NB4 (cell line): ENCODE measurements at regions not wholly inside any gene's neighbourhood (a gene's known extent, or its start where the extent isn't known, plus 50 kb on each side); places are given as distances from the start of the nearest gene placed in this dataset.

Source experiments
- MAX ChIP-seq: IDR thresholded peaks from 2 replicates; pipeline ENCODE4 v1.6.1; 2011; ENCODE audit warnings: low read depth, low read length
- MYC ChIP-seq: IDR thresholded peaks from 2 replicates; pipeline ENCODE4 v1.6.1; 2011; ENCODE audit warnings: low read depth, low read length
- POLR2A ChIP-seq: IDR thresholded peaks from 2 replicates; pipeline ENCODE4 v1.6.1; 2011; ENCODE audit warnings: mild to moderate bottlenecking; ENCODE audit not compliant: insufficient read length; ENCODE audit errors: extremely low read depth
- TF ChIP-seq, protein P1 (sequence below): IDR thresholded peaks from one replicate; pipeline ENCODE4 v1.5.1; 2012; ENCODE audit warnings: low read depth, low read length

DNA sequence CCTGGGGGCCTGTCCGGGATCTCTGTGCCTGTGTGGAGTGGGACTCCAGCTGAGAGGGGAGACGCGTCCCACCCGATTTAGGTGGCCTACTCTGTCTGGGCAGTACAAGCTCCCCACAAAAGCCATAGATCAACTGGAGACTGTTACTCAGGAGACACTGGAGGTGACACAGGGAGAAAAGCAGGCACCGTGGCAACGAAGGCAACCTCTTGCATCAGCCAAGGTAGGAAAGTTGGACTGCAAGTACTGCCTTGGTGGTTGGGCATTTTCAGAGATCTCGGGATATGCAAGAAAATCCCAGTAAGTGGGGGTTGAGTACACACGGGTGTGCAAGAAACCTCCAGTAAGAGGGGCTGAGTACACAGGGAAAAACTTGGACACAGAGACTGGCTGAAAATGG, 1060.0 kb upstream of the MIR17HG start:
- TF ChIP-seq, protein P1, sequence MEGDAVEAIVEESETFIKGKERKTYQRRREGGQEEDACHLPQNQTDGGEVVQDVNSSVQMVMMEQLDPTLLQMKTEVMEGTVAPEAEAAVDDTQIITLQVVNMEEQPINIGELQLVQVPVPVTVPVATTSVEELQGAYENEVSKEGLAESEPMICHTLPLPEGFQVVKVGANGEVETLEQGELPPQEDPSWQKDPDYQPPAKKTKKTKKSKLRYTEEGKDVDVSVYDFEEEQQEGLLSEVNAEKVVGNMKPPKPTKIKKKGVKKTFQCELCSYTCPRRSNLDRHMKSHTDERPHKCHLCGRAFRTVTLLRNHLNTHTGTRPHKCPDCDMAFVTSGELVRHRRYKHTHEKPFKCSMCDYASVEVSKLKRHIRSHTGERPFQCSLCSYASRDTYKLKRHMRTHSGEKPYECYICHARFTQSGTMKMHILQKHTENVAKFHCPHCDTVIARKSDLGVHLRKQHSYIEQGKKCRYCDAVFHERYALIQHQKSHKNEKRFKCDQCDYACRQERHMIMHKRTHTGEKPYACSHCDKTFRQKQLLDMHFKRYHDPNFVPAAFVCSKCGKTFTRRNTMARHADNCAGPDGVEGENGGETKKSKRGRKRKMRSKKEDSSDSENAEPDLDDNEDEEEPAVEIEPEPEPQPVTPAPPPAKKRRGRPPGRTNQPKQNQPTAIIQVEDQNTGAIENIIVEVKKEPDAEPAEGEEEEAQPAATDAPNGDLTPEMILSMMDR, result no peak
- no peak for TF ChIP-seq POLR2A
- no peak for TF ChIP-seq MAX
- no peak for TF ChIP-seq MYC
